NCI-H1694 treated with DMSO at 0.1 percent for 48 hours (cell line): ENCODE measurements at regions not wholly inside any gene's neighbourhood (a gene's known extent, or its start where the extent isn't known, plus 50 kb on each side); places are given as distances from the start of the nearest gene placed in this dataset.

ENCODE experiments used
- DNase-seq: peaks from one replicate; lab custom pipeline; 2025; lab: John Stamatoyannopoulos, UW

DNA sequence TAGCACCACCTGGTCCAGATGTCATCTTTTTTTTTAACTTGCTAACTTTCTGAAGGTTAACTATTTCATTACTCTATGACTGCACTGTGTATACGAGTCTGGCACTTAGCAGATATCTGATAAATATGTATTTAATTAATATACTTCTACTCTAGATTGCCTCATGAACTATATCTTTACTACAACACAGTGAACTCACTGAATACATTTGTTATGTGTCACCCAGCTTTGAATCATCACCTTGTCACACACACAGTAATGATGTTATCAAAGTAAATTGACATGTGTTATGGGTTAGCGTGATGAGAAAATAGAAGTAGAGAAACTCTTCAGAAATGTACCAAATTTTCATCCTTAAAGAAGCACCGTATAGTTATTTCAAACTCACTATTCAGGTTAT is 419.3 kb upstream of the ADGRL3 start:
- DNase-seq = no peak

- DNase-seq = no peak
Measured at GRCh38 chr4:60790608-60791007, 409.5 kb upstream of the ADGRL3 start.

GRCh38 chr4:60794372-60794771 is 405.8 kb upstream of the ADGRL3 start:
- DNase-seq = no peak

DNA sequence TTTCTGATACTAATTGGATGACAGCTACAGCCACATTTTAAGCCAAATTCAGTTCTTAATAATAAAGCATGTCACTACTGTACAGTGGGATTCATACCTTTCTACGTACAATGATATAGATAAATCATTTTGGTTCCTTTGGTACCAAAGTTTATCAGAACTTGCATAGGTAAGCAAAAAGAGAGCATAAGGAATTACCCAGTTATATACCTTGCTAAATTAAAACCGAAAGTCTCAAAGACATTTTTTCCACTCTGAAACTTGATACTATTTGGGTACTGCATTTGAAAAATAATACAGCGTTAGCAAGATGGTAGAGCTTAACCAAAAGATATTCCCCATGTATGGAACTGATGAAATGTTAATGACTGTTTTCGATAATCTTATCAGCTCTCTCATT is 400.9 kb upstream of the ADGRL3 start:
- no peak for DNase-seq

DNA sequence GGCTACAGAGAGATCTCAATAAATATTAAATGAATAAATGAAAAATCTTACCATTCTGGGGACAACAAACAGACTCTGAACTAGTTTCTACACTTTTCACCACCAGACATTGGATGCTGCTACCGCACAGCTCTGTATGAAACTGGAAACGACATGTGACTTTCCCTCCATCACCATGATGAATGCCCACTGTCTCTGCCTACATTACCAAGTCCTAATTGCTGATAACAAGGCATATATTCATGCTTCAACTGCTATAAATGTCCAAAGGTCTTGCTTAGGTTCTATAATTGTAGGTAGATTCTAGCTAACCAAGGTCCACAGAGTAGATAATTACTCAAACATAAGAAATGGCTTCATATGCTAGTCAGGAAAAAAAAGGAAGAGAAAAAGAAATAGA is 399.4 kb upstream of the ADGRL3 start:
- DNase-seq = no peak

GRCh38 chr4:60805500-60806313 is 394.4 kb upstream of the ADGRL3 start:
- DNase-seq = peak; percentile 64

DNA sequence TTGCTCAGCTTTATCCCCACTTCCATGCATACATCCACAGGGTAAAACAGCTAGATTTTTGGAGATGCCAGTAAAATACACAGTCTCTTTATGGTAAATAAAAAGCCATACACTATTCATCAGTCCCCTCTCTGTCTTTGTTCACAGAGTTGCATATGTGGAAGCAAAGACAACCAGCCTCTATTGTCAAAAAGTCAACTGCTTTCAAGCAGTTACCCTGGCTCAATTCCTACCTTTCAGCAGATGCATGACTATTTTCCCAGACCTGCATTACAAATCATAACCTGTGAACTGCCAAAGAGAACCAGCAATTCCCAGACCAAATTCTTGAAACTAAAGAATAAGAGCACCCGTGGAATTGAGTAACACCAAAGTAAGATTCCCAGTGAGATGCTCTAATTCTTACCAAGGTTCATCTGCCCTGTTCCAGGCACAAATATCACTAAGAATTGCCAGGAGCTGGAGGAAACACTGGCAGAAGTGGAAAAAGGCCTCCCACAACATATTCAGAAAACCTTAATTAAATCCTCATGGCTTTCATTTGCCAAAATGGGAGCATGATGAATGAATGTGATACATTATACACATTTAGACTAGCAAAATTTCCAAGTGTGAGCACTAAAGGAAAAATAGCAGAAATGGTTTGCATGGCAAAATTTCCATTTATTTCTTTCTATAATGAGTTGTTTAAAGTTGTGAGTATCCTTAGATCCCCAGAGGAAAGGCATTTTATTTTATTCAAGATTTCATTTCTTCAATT is 391.2 kb upstream of the ADGRL3 start:
- DNase-seq = no peak

DNA sequence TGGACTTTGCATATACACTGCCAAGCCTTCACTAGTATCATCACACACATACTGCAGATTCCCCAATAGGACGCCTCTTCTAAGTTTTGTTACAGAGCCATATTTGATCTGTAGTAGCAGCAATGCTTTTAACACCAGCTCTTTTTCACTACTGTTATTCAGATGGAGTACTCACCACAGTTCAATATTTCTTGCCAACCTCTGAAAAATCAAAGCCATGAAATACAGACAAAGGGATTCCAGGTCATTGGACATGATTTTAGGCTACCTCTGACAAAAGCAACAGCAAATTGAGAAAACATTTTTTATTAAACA is 390.7 kb upstream of the ADGRL3 start:
- DNase-seq = no peak

DNA sequence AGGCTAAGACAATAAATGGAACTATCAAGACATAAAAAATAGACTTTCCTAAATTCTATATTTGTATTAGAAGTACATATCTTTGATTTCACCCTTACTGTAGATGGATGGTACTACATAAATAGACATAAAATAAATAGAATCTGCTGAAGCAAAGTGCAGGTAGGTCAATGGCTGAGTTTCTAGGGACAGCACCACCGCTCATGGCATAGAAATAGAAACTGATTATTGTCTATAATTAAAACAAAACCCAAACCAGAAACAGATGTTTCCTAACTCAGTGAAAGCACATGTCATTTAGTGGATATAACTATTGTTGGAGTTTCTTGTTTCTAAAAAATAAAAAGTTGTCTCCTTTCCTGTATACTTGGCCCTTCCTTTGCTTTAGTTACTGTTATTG is 387.3 kb upstream of the ADGRL3 start:
- DNase-seq = no peak

GRCh38 chr4:60814549-60814948 is 385.6 kb upstream of the ADGRL3 start:
- DNase-seq = no peak

- DNase-seq = no peak
Measured at GRCh38 chr4:60817609-60818008, 382.5 kb upstream of the ADGRL3 start.

GRCh38 chr4:60822986-60823385 is 377.1 kb upstream of the ADGRL3 start:
- DNase-seq = no peak

DNA sequence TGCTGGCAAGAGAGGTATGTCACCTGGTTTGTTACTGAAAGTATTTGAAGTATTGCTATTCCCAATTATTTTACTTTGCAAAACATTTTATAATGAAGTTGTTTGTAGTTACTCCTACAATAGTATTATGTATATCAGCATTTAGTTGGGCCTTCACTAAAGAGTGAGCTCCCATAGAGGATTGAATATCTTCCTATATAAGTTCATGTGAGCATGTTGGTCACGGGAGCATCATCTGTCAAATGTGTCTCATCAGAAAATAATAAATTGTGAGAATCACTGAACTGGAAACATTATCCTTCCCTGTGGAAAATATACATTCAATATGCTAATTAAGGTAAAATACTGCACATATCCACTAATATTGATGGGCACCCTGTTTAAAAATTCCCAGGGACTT is 360.1 kb upstream of the ADGRL3 start:
- no peak for DNase-seq

DNA sequence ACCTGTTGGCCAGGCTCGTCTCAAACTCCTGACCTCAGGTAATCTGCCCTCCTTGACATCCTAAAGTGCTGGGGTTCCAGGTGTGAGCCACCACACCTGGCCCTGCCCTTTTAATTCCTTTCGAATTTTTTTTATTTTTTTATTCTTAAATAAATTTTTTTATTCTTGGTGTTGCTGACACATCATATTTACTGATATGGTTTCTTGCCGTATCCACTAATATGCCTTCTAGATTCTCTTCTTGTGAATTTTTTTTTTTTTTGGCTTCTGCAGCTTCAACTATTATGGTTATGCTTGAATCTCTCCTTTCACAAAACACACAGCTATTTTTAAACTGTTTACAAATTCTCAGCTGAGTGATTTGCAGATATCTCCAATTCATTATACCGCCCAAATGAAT is 353.4 kb upstream of the ADGRL3 start:
- DNase-seq = no peak

- no peak for DNase-seq
Measured at GRCh38 chr4:60847614-60848013, 352.5 kb upstream of the ADGRL3 start.

GRCh38 chr4:60857130-60857753 is 342.9 kb upstream of the ADGRL3 start:
- no peak for DNase-seq

DNA sequence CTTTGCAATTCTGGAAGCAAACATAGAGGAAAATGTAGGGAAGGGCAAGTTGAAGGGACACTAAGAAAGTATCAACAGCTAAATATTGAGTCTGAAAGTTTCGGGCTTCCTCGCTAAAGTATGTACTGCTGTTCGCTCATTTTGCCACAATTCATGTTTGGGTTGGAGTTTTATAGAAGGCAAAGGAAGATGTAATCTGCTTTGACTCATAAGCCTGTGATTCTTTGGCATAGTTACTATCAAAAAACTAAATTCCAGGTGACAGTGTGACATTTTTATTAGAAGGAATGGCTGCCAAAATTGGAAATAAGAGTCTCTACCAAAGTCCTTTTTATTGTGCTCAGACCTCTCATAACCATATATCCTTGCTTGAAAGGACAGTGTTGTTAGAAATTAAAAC is 336.7 kb upstream of the ADGRL3 start:
- no peak for DNase-seq

DNA sequence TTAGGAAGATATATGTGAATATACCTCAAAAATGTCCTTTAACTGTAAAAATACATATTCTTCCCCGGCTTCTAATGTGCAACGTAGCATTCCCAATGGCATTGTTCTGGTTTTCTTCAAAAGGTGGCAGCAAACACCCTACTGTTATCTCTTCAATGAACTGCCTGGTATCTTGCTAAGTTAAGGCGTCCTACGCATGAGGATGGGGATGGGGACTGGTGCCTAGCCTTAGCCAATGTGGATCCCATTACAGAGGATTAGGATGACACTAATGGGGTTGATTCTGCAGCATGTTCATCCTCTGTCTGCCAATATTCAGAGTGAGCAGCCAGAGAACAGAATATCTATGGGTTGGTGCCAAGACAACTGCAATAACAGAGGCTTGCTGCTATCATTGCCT is 334.9 kb upstream of the ADGRL3 start:
- DNase-seq = no peak

DNA sequence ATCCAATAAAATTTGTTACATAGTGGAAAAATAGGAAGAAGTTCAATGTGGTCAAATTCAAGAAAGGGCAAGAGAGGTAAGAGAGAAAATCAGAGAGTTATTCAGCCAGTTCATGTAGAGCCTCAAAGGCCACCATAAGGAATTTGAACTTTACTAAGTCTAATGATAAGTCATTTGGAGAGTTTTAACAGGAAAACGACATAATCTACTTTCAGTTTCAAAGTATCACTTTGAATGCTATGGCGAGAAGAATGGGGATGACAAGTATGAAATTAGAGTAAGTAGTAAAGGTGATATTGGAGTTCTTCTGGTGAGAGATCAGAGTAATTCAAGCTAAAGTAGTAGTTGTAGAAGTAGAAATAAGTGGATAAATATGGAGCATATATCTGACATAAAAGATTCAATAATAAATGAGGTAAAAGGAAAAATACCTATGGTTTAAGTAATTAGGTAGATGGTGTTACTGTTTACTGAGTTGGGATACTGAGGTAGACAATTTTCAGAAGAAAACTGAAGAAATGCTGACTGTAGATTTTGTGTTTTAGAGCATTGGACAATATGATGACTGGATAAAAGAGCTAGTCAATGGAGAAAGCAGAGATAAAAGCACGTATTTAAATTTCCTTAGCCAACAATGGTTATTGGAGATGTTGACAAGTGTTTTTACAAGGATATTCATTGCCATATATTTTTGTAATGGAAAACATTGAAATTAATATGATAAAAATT is 331.7 kb upstream of the ADGRL3 start:
- no peak for DNase-seq

DNA sequence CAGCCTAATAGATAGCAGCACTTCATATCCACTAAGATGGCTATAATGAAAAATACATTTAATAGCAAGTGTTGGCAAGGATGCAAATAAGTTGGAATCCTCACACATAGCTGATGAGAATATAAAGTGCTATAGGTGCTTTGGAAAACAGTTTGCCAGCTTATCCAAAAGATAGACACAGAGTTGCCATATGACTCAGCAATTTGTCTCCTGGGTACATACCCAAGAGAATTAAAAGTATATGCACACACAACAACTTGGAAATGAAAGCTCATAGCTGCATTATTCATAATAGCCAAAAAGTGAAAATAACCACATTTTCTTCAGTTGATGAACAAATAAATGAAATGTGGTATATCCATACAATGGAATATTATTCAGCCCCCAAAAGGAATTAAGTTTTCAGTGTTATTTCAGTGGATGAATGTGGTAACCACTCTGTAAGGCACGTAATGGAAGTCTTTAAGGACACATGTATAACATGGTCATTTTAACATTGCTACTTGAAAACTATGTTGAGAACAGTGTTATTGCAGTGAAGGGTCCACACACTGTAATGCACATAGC is 320.9 kb upstream of the ADGRL3 start:
- no peak for DNase-seq

GRCh38 chr4:60884587-60884986 is 315.5 kb upstream of the ADGRL3 start:
- no peak for DNase-seq

- no peak for DNase-seq
Measured at GRCh38 chr4:60885011-60885410, 315.1 kb upstream of the ADGRL3 start.
